ENCODE measurements at regions not wholly inside any gene's neighbourhood (a gene's known extent, or its start where the extent isn't known, plus 50 kb on each side); places are given as distances from the start of the nearest gene placed in this dataset.
"Not testable (repeated sequence)": the region's sequence is repeated elsewhere in the genome, so short reads cannot be mapped to it uniquely, and the experiment has no call there.

- H3K27me3 ChIP-seq (ENCODE audit: control insufficient read depth in 2 of 2, insufficient read depth in 2 of 2, low read length in 2 of 2); H3K36me3 ChIP-seq (ENCODE audit: control insufficient read depth in 2 of 2, insufficient read depth in 2 of 2, low read length in 2 of 2); H3K9me3 ChIP-seq (ENCODE audit: control insufficient read depth in 2 of 2, low read length in 2 of 2): not testable (repeated sequence)
These were observed 737.2 kb upstream of the TPTE start for GRCh38 chr21:9784201-9784600.

GRCh38 chr21:9786092-9786491, 735.3 kb upstream of the TPTE start:
- H3K9me3 ChIP-seq (ENCODE audit: control insufficient read depth in 2 of 2, low read length in 2 of 2); H3K27me3 ChIP-seq (ENCODE audit: control insufficient read depth in 2 of 2, insufficient read depth in 2 of 2, low read length in 2 of 2); H3K36me3 ChIP-seq (ENCODE audit: control insufficient read depth in 2 of 2, insufficient read depth in 2 of 2, low read length in 2 of 2); H3K9ac ChIP-seq (ENCODE audit: low read depth in 1 of 2, low read length in 2 of 2); H3K4me3 ChIP-seq (ENCODE audit: low read length in 2 of 2); H3K4me1 ChIP-seq (ENCODE audit: control insufficient read depth in 2 of 2, insufficient read depth in 2 of 2, low read length in 2 of 2); H3K27ac ChIP-seq (ENCODE audit: low read depth in 2 of 2, low read length in 2 of 2): not testable (repeated sequence)

More at GRCh38 chr21:9784201-9784600, 737.2 kb upstream of the TPTE start:
- not testable (repeated sequence) for H3K4me3 ChIP-seq (ENCODE audit: low read length in 2 of 2); H3K9ac ChIP-seq (ENCODE audit: low read depth in 1 of 2, low read length in 2 of 2); H3K27ac ChIP-seq (ENCODE audit: low read depth in 2 of 2, low read length in 2 of 2); H3K4me1 ChIP-seq (ENCODE audit: control insufficient read depth in 2 of 2, insufficient read depth in 2 of 2, low read length in 2 of 2)

GRCh38 chr21:9788281-9788680, 733.1 kb upstream of the TPTE start:
- not testable (repeated sequence) for H3K9ac ChIP-seq (ENCODE audit: low read depth in 1 of 2, low read length in 2 of 2); H3K9me3 ChIP-seq (ENCODE audit: control insufficient read depth in 2 of 2, low read length in 2 of 2); H3K27ac ChIP-seq (ENCODE audit: low read depth in 2 of 2, low read length in 2 of 2); H3K4me3 ChIP-seq (ENCODE audit: low read length in 2 of 2); H3K27me3 ChIP-seq (ENCODE audit: control insufficient read depth in 2 of 2, insufficient read depth in 2 of 2, low read length in 2 of 2); H3K4me1 ChIP-seq (ENCODE audit: control insufficient read depth in 2 of 2, insufficient read depth in 2 of 2, low read length in 2 of 2); H3K36me3 ChIP-seq (ENCODE audit: control insufficient read depth in 2 of 2, insufficient read depth in 2 of 2, low read length in 2 of 2)

GRCh38 chr21:9790354-9790753, 731.0 kb upstream of the TPTE start:
- H3K36me3 ChIP-seq (ENCODE audit: control insufficient read depth in 2 of 2, insufficient read depth in 2 of 2, low read length in 2 of 2); H3K9ac ChIP-seq (ENCODE audit: low read depth in 1 of 2, low read length in 2 of 2); H3K27ac ChIP-seq (ENCODE audit: low read depth in 2 of 2, low read length in 2 of 2); H3K9me3 ChIP-seq (ENCODE audit: control insufficient read depth in 2 of 2, low read length in 2 of 2); H3K27me3 ChIP-seq (ENCODE audit: control insufficient read depth in 2 of 2, insufficient read depth in 2 of 2, low read length in 2 of 2); H3K4me1 ChIP-seq (ENCODE audit: control insufficient read depth in 2 of 2, insufficient read depth in 2 of 2, low read length in 2 of 2); H3K4me3 ChIP-seq (ENCODE audit: low read length in 2 of 2): not testable (repeated sequence)

- H3K27ac ChIP-seq (ENCODE audit: low read depth in 2 of 2, low read length in 2 of 2); H3K36me3 ChIP-seq (ENCODE audit: control insufficient read depth in 2 of 2, insufficient read depth in 2 of 2, low read length in 2 of 2); H3K27me3 ChIP-seq (ENCODE audit: control insufficient read depth in 2 of 2, insufficient read depth in 2 of 2, low read length in 2 of 2); H3K4me1 ChIP-seq (ENCODE audit: control insufficient read depth in 2 of 2, insufficient read depth in 2 of 2, low read length in 2 of 2); H3K9ac ChIP-seq (ENCODE audit: low read depth in 1 of 2, low read length in 2 of 2); H3K4me3 ChIP-seq (ENCODE audit: low read length in 2 of 2); H3K9me3 ChIP-seq (ENCODE audit: control insufficient read depth in 2 of 2, low read length in 2 of 2): not testable (repeated sequence)
These were observed 729.9 kb upstream of the TPTE start for GRCh38 chr21:9791453-9791852.

GRCh38 chr21:9795291-9795690, 726.1 kb upstream of the TPTE start:
- not testable (repeated sequence) for H3K4me1 ChIP-seq (ENCODE audit: control insufficient read depth in 2 of 2, insufficient read depth in 2 of 2, low read length in 2 of 2); H3K4me3 ChIP-seq (ENCODE audit: low read length in 2 of 2); H3K27me3 ChIP-seq (ENCODE audit: control insufficient read depth in 2 of 2, insufficient read depth in 2 of 2, low read length in 2 of 2); H3K27ac ChIP-seq (ENCODE audit: low read depth in 2 of 2, low read length in 2 of 2); H3K36me3 ChIP-seq (ENCODE audit: control insufficient read depth in 2 of 2, insufficient read depth in 2 of 2, low read length in 2 of 2); H3K9me3 ChIP-seq (ENCODE audit: control insufficient read depth in 2 of 2, low read length in 2 of 2); H3K9ac ChIP-seq (ENCODE audit: low read depth in 1 of 2, low read length in 2 of 2)

GRCh38 chr21:9796293-9796692, 725.1 kb upstream of the TPTE start:
- H3K27me3 ChIP-seq (ENCODE audit: control insufficient read depth in 2 of 2, insufficient read depth in 2 of 2, low read length in 2 of 2); H3K9me3 ChIP-seq (ENCODE audit: control insufficient read depth in 2 of 2, low read length in 2 of 2); H3K4me3 ChIP-seq (ENCODE audit: low read length in 2 of 2); H3K36me3 ChIP-seq (ENCODE audit: control insufficient read depth in 2 of 2, insufficient read depth in 2 of 2, low read length in 2 of 2); H3K9ac ChIP-seq (ENCODE audit: low read depth in 1 of 2, low read length in 2 of 2); H3K4me1 ChIP-seq (ENCODE audit: control insufficient read depth in 2 of 2, insufficient read depth in 2 of 2, low read length in 2 of 2); H3K27ac ChIP-seq (ENCODE audit: low read depth in 2 of 2, low read length in 2 of 2): not testable (repeated sequence)

GRCh38 chr21:9807675-9808074, 713.7 kb upstream of the TPTE start:
- not testable (repeated sequence) for H3K9ac ChIP-seq (ENCODE audit: low read depth in 1 of 2, low read length in 2 of 2); H3K27ac ChIP-seq (ENCODE audit: low read depth in 2 of 2, low read length in 2 of 2); H3K9me3 ChIP-seq (ENCODE audit: control insufficient read depth in 2 of 2, low read length in 2 of 2); H3K27me3 ChIP-seq (ENCODE audit: control insufficient read depth in 2 of 2, insufficient read depth in 2 of 2, low read length in 2 of 2); H3K4me1 ChIP-seq (ENCODE audit: control insufficient read depth in 2 of 2, insufficient read depth in 2 of 2, low read length in 2 of 2); H3K4me3 ChIP-seq (ENCODE audit: low read length in 2 of 2); H3K36me3 ChIP-seq (ENCODE audit: control insufficient read depth in 2 of 2, insufficient read depth in 2 of 2, low read length in 2 of 2)

- H3K4me3 ChIP-seq (ENCODE audit: low read length in 2 of 2); H3K9ac ChIP-seq (ENCODE audit: low read depth in 1 of 2, low read length in 2 of 2); H3K27me3 ChIP-seq (ENCODE audit: control insufficient read depth in 2 of 2, insufficient read depth in 2 of 2, low read length in 2 of 2); H3K27ac ChIP-seq (ENCODE audit: low read depth in 2 of 2, low read length in 2 of 2); H3K4me1 ChIP-seq (ENCODE audit: control insufficient read depth in 2 of 2, insufficient read depth in 2 of 2, low read length in 2 of 2); H3K36me3 ChIP-seq (ENCODE audit: control insufficient read depth in 2 of 2, insufficient read depth in 2 of 2, low read length in 2 of 2); H3K9me3 ChIP-seq (ENCODE audit: control insufficient read depth in 2 of 2, low read length in 2 of 2): not testable (repeated sequence)
These were observed 710.0 kb upstream of the TPTE start for GRCh38 chr21:9811223-9812004.

GRCh38 chr21:9812507-9812906, 708.9 kb upstream of the TPTE start:
- H3K36me3 ChIP-seq (ENCODE audit: control insufficient read depth in 2 of 2, insufficient read depth in 2 of 2, low read length in 2 of 2); H3K9ac ChIP-seq (ENCODE audit: low read depth in 1 of 2, low read length in 2 of 2); H3K27ac ChIP-seq (ENCODE audit: low read depth in 2 of 2, low read length in 2 of 2); H3K27me3 ChIP-seq (ENCODE audit: control insufficient read depth in 2 of 2, insufficient read depth in 2 of 2, low read length in 2 of 2); H3K4me1 ChIP-seq (ENCODE audit: control insufficient read depth in 2 of 2, insufficient read depth in 2 of 2, low read length in 2 of 2); H3K9me3 ChIP-seq (ENCODE audit: control insufficient read depth in 2 of 2, low read length in 2 of 2); H3K4me3 ChIP-seq (ENCODE audit: low read length in 2 of 2): not testable (repeated sequence)

Measured in mucosa of rectum (tissue), 2 donors.